ENCODE measurements at regions not wholly inside any gene's neighbourhood (a gene's known extent, or its start where the extent isn't known, plus 50 kb on each side); places are given as distances from the start of the nearest gene placed in this dataset.

GRCh38 chr5:53275666-53276065 lies 166.1 kb upstream of the MOCS2 start:
- H3K9me2 ChIP-seq (ENCODE audit: low read depth, low read length), result no peaks in the 10 kb centered on the region
- no peak overlapping the region for H3K4me3 ChIP-seq (ENCODE audit: low read depth, low read length, poor library complexity, severe bottlenecking)
- H3K9ac ChIP-seq (ENCODE audit: low read length), result no peak overlapping the region
- no peaks in the 10 kb centered on the region for H3F3A ChIP-seq (ENCODE audit: insufficient read depth, low read length)
- no peak overlapping the region for H2AFZ ChIP-seq (ENCODE audit: low read length)
- no peak overlapping the region for H3K27ac ChIP-seq (ENCODE audit: low read depth, low read length, poor library complexity, severe bottlenecking)
- no peak overlapping the region for H3K4me2 ChIP-seq (ENCODE audit: low read length)
- H3K36me3 ChIP-seq (ENCODE audit: insufficient read depth, low read length), result no peaks in the 10 kb centered on the region
- no peaks in the 10 kb centered on the region for H4K20me1 ChIP-seq (ENCODE audit: insufficient read depth, low read length)
- no peaks in the 10 kb centered on the region for H3K9me3 ChIP-seq (ENCODE audit: low read length)
- no peaks in the 10 kb centered on the region for H3K4me1 ChIP-seq (ENCODE audit: insufficient read depth, low read length, severe bottlenecking)
- H3K79me2 ChIP-seq (ENCODE audit: insufficient read depth, low read length), result no peaks in the 10 kb centered on the region
- TF ChIP-seq EZH2 (IDR thresholded peaks at IDR 0.05; ENCODE audit: borderline replicate concordance, low read length), result no peak
- no peak for TF ChIP-seq CTCF (IDR thresholded peaks at IDR 0.05; ENCODE audit: low read length)
- H3K27me3 ChIP-seq (ENCODE audit: insufficient read depth, low read length), result no peaks in the 10 kb centered on the region

GRCh38 chr5:53276825-53277224 lies 167.3 kb upstream of the MOCS2 start:
- Histone ChIP-seq H3F3A (ENCODE audit: insufficient read depth, low read length) (no peaks in the 10 kb centered on the region), H4K20me1 (ENCODE audit: insufficient read depth, low read length) (no peaks in the 10 kb centered on the region), H3K4me3 (ENCODE audit: low read depth, low read length, poor library complexity, severe bottlenecking) (no peak overlapping the region), H3K79me2 (ENCODE audit: insufficient read depth, low read length) (no peaks in the 10 kb centered on the region), H3K27ac (ENCODE audit: low read depth, low read length, poor library complexity, severe bottlenecking) (no peak overlapping the region), H3K4me2 (ENCODE audit: low read length) (no peak overlapping the region), H3K27me3 (ENCODE audit: insufficient read depth, low read length) (no peaks in the 10 kb centered on the region), H3K4me1 (ENCODE audit: insufficient read depth, low read length, severe bottlenecking) (no peaks in the 10 kb centered on the region), H3K9me2 (ENCODE audit: low read depth, low read length) (no peaks in the 10 kb centered on the region), H3K9me3 (ENCODE audit: low read length) (no peaks in the 10 kb centered on the region), H3K9ac (ENCODE audit: low read length) (no peak overlapping the region), H2AFZ (ENCODE audit: low read length) (no peak overlapping the region), H3K36me3 (ENCODE audit: insufficient read depth, low read length) (no peaks in the 10 kb centered on the region)
- no peak for TF ChIP-seq CTCF (IDR thresholded peaks at IDR 0.05; ENCODE audit: low read length)
- no peak for TF ChIP-seq EZH2 (IDR thresholded peaks at IDR 0.05; ENCODE audit: borderline replicate concordance, low read length)

- no peaks in the 10 kb centered on the region for H4K20me1 ChIP-seq (ENCODE audit: insufficient read depth, low read length)
- no peak for TF ChIP-seq EZH2 (IDR thresholded peaks at IDR 0.05; ENCODE audit: borderline replicate concordance, low read length)
- no peaks in the 10 kb centered on the region for H3K4me1 ChIP-seq (ENCODE audit: insufficient read depth, low read length, severe bottlenecking)
- H3F3A ChIP-seq (ENCODE audit: insufficient read depth, low read length), result no peaks in the 10 kb centered on the region
- H2AFZ ChIP-seq (ENCODE audit: low read length), result no peak overlapping the region
- H3K27ac ChIP-seq (ENCODE audit: low read depth, low read length, poor library complexity, severe bottlenecking), result no peak overlapping the region
- no peaks in the 10 kb centered on the region for H3K9me3 ChIP-seq (ENCODE audit: low read length)
- H3K4me3 ChIP-seq (ENCODE audit: low read depth, low read length, poor library complexity, severe bottlenecking), result no peak overlapping the region
- H3K79me2 ChIP-seq (ENCODE audit: insufficient read depth, low read length), result no peaks in the 10 kb centered on the region
- H3K36me3 ChIP-seq (ENCODE audit: insufficient read depth, low read length), result no peaks in the 10 kb centered on the region
- no peak overlapping the region for H3K9ac ChIP-seq (ENCODE audit: low read length)
- H3K9me2 ChIP-seq (ENCODE audit: low read depth, low read length), result no peaks in the 10 kb centered on the region
- no peaks in the 10 kb centered on the region for H3K27me3 ChIP-seq (ENCODE audit: insufficient read depth, low read length)
- H3K4me2 ChIP-seq (ENCODE audit: low read length), result no peak overlapping the region
Observed at GRCh38 chr5:53277491-53277890, 167.9 kb upstream of the MOCS2 start.

- Histone ChIP-seq H3K9me3 (ENCODE audit: low read length) (no peaks in the 10 kb centered on the region), H3K9ac (ENCODE audit: low read length) (no peak overlapping the region), H3K27ac (ENCODE audit: low read depth, low read length, poor library complexity, severe bottlenecking) (no peak overlapping the region), H3K36me3 (ENCODE audit: insufficient read depth, low read length) (no peaks in the 10 kb centered on the region), H4K20me1 (ENCODE audit: insufficient read depth, low read length) (no peaks in the 10 kb centered on the region), H3K4me1 (ENCODE audit: insufficient read depth, low read length, severe bottlenecking) (no peaks in the 10 kb centered on the region), H3F3A (ENCODE audit: insufficient read depth, low read length) (no peaks in the 10 kb centered on the region), H3K4me2 (ENCODE audit: low read length) (no peak overlapping the region), H2AFZ (ENCODE audit: low read length) (no peak overlapping the region), H3K79me2 (ENCODE audit: insufficient read depth, low read length) (no peaks in the 10 kb centered on the region), H3K4me3 (ENCODE audit: low read depth, low read length, poor library complexity, severe bottlenecking) (no peak overlapping the region), H3K9me2 (ENCODE audit: low read depth, low read length) (no peaks in the 10 kb centered on the region), H3K27me3 (ENCODE audit: insufficient read depth, low read length) (no peaks in the 10 kb centered on the region)
- TF ChIP-seq EZH2 (IDR thresholded peaks at IDR 0.05; ENCODE audit: borderline replicate concordance, low read length), result no peak
- TF ChIP-seq CTCF (IDR thresholded peaks at IDR 0.05; ENCODE audit: low read length), result no peak
Observed at GRCh38 chr5:53287573-53287972, 178.0 kb upstream of the MOCS2 start.
